ENCODE measurements at regions not wholly inside any gene's neighbourhood (a gene's known extent, or its start where the extent isn't known, plus 50 kb on each side); places are given as distances from the start of the nearest gene placed in this dataset.

- H3K9ac ChIP-seq (ENCODE audit: insufficient read depth in 1 of 2, low read depth in 2 of 2, low read length in 2 of 2): no peak overlapping the region
- in situ Hi-C loops (cut with MboI): no loop called here
Observed at GRCh38 chr17:6285486-6285885, 149.4 kb downstream of the AIPL1 start.

DNA sequence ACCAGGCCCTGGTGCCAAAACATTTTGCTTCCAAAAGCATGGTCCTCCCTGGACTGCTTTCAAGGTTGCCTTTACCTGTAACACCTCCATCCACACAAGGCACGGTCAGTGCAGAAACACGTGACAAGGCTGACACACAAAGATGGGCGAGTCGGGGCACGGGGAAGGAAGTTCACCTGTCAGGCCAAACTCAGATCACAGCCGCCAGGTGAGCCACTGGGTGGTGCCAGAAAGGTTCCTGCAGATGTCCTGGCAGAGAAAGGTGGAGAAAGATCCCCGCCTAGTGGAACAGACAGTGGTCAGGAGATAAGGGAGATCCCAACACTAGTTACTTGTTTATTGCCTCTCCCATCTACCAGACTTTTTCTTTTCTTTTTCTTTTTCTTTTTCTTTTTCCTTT, 155.3 kb downstream of the AIPL1 start:
- no peak overlapping the region for H3K4me3 ChIP-seq
- BruUV-seq (replicated peaks): no TSS peak
- no peaks in the 10 kb centered on the region for H3K9me3 ChIP-seq (replicated peaks; ENCODE audit: control insufficient read depth, insufficient read depth, low read depth, low read length)
- H3K4me1 ChIP-seq (replicated peaks in 1 of 2; ENCODE audit: control insufficient read depth in 2 of 2, insufficient read depth in 2 of 2, low read length in 2 of 2): no peaks in the 10 kb centered on the region
- H3K4me2 ChIP-seq (ENCODE audit: insufficient read depth, low read length): no peak overlapping the region
- CTCF ChIA-PET (ENCODE audit: low intra/inter-chr PET ratio): no interaction called here
- TF ChIP-seq NCOA2 (IDR thresholded peaks at IDR 0.05; ENCODE audit: partially characterized antibody in 2 of 2) (no peak), HNRNPUL1 (IDR thresholded peaks at IDR 0.05; ENCODE audit: low read length) (no peak), RAD21 (CRISPR knock-in tag; conservative IDR thresholded peaks at IDR 0.05 in 1 of 2, IDR thresholded peaks at IDR 0.05 in 1 of 2) (peak in 1 of 2 experiments; percentile 47; a peak in 2 of 4 replicates), POLR2G (IDR thresholded peaks at IDR 0.05; ENCODE audit: low read depth, low read length) (no peak), FOXJ2 (tag; IDR thresholded peaks at IDR 0.05) (no peak), CTCF (IDR thresholded peaks at IDR 0.05 in 2 of 3, conservative IDR thresholded peaks at IDR 0.05 in 1 of 3; ENCODE audit: insufficient read depth in 2 of 3, low read depth in 1 of 3, low read length in 3 of 3) (peak; percentile 34 to 73 (median 55); a peak in 5 of 6 replicates), FIP1L1 (IDR thresholded peaks at IDR 0.05; ENCODE audit: low read depth, low read length, poor library complexity, severe bottlenecking) (no peak), PHB (CRISPR knock-in tag; IDR thresholded peaks at IDR 0.05) (no peak), ZNF140 (CRISPR knock-in tag; IDR thresholded peaks at IDR 0.05) (no peak), TBL1XR1 (IDR thresholded peaks at IDR 0.05; ENCODE audit: low read length in 2 of 2) (no peak), MED1 (CRISPR knock-in tag; IDR thresholded peaks at IDR 0.05; ENCODE audit: borderline replicate concordance) (no peak)
- DNase-seq (ENCODE audit: extremely low read depth in 1 of 4, low spot score in 3 of 4) (peak in 2 of 4 experiments; percentile 4 to 9), FAIRE-seq (no peak), ATAC-seq (no peak)
- H3K9me1 ChIP-seq (ENCODE audit: control insufficient read depth, insufficient read depth, low read length): no peaks in the 10 kb centered on the region
- intact Hi-C loops (cut with micrococcal nuclease) (no loop called here), in situ Hi-C loops (cut with MboI) (no loop called here)
- no peaks in the 10 kb centered on the region for H3K79me2 ChIP-seq (ENCODE audit: control insufficient read depth, insufficient read depth, low read length)
- POLR2A ChIA-PET: no interaction called here
- 0% methylated on average over 6 of the region's 7 CpGs for WGBS (ENCODE audit: insufficient coverage, low coverage, missing lambda C conversion rate)
- H3K9ac ChIP-seq (ENCODE audit: insufficient read depth in 1 of 2, low read depth in 2 of 2, low read length in 2 of 2): no peak overlapping the region
- no peaks in the 10 kb centered on the region for H4K20me1 ChIP-seq (replicated peaks; ENCODE audit: control insufficient read depth, insufficient read depth, low read length)
- no peak overlapping the region for H2AFZ ChIP-seq (ENCODE audit: low read depth, low read length)
- no peaks in the 10 kb centered on the region; a peak in 1 of 5 replicates for H3K27me3 ChIP-seq (ENCODE audit: control insufficient read depth in 2 of 2, insufficient read depth in 2 of 2, low read length in 2 of 2)
- H3K36me3 ChIP-seq (ENCODE audit: control insufficient read depth, insufficient read depth, low read length): no peaks in the 10 kb centered on the region
- H3K27ac ChIP-seq (ENCODE audit: extremely low read depth, low read depth, low read length): no peak overlapping the region

More at GRCh38 chr17:6285486-6285885, 149.4 kb downstream of the AIPL1 start:
- ChIA-PET POLR2A (no interaction called here), CTCF (ENCODE audit: low intra/inter-chr PET ratio) (no interaction called here)
- FAIRE-seq (no peak), DNase-seq (ENCODE audit: extremely low read depth in 1 of 4, low spot score in 3 of 4) (no peak), ATAC-seq (no peak)
- Histone ChIP-seq H3K36me3 (ENCODE audit: control insufficient read depth, insufficient read depth, low read length) (no peaks in the 10 kb centered on the region), H3K4me1 (replicated peaks in 1 of 2; ENCODE audit: control insufficient read depth in 2 of 2, insufficient read depth in 2 of 2, low read length in 2 of 2) (no peaks in the 10 kb centered on the region), H3K79me2 (ENCODE audit: control insufficient read depth, insufficient read depth, low read length) (no peaks in the 10 kb centered on the region), H3K4me2 (ENCODE audit: insufficient read depth, low read length) (no peak overlapping the region), H3K9me1 (ENCODE audit: control insufficient read depth, insufficient read depth, low read length) (no peaks in the 10 kb centered on the region), H4K20me1 (replicated peaks; ENCODE audit: control insufficient read depth, insufficient read depth, low read length) (no peaks in the 10 kb centered on the region), H3K27ac (ENCODE audit: extremely low read depth, low read depth, low read length) (no peak overlapping the region), H3K4me3 (no peak overlapping the region), H3K27me3 (ENCODE audit: control insufficient read depth in 2 of 2, insufficient read depth in 2 of 2, low read length in 2 of 2) (no peaks in the 10 kb centered on the region; a peak in 1 of 5 replicates), H2AFZ (ENCODE audit: low read depth, low read length) (no peak overlapping the region), H3K9me3 (replicated peaks; ENCODE audit: control insufficient read depth, insufficient read depth, low read depth, low read length) (no peaks in the 10 kb centered on the region)
- BruUV-seq (replicated peaks): no TSS peak
- TF ChIP-seq CEBPG (CRISPR knock-in tag; IDR thresholded peaks at IDR 0.05) (no peak), CEBPG (tag; conservative IDR thresholded peaks at IDR 0.05 in 1 of 2, IDR thresholded peaks at IDR 0.05 in 1 of 2) (0 out of 4 replicates have a peak, but pooled peaks of 1 of the 2 experiments have one; percentile 16), KLF16 (IDR thresholded peaks at IDR 0.05) (no peak)
- intact Hi-C loops (cut with micrococcal nuclease): no loop called here

All from K562 (cell line).